A549 (cell line): ENCODE measurements at regions not wholly inside any gene's neighbourhood (a gene's known extent, or its start where the extent isn't known, plus 50 kb on each side); places are given as distances from the start of the nearest gene placed in this dataset.

Source experiments
- ATAC-seq, 2 experiments: fragments of 200-7000 bp in 1 of 2; fragments of >200 bp in 1 of 2; cut with Nextera tagmentation in 1 of 2; cut with Tn5 transposase in 1 of 2; 3 replicates each; pipeline versions ENCODE4 v1.8.0 to v1.9.1; 2018 to 2020; ENCODE audit warnings: mild to moderate bottlenecking in 1 of 2, moderate library complexity in 1 of 2
- CTCF ChIA-PET: fragments of 300-600 bp; sonication (Branson Sonifier 250); formaldehyde crosslinking; extraction: SDS; loops from one replicate; lab custom pipeline; 2021; ENCODE audit warnings: antibody characterized with exemption, inconsistent platforms; lab: Yijun Ruan, JAX
- POLR2A ChIA-PET: fragments of 350-600 bp; formaldehyde crosslinking; extraction: SDS; loops from one replicate; lab custom pipeline; 2021; ENCODE audit warnings: antibody characterized with exemption, inconsistent platforms; lab: Yijun Ruan, JAX
- DNase-seq, 2 experiments: peaks; one replicate each; pipeline versions ENCODE4 v3.0.0 to v3.0.0-alpha.2; 2011 to 2016; ENCODE audit warnings: low read depth in 1 of 2, low spot score in 1 of 2
- FAIRE-seq: peaks from 2 replicates; lab custom pipeline; 2011; peaks lifted over from hg19 to GRCh38; lab: Jason Lieb, UNC
- H3K27ac ChIP-seq, 2 experiments: fragments of >200 bp; sonication (Bioruptor Twin); formaldehyde crosslinking; 3 replicates each; pipeline ENCODE4 v1.5.1; 2016 to 2017
- H3K4me1 ChIP-seq: fragments of >200 bp; sonication (Bioruptor Twin); formaldehyde crosslinking; 3 replicates; pipeline ENCODE4 v1.6.1; 2016
- H3K4me2 ChIP-seq: fragments of >200 bp; sonication (Bioruptor Twin); formaldehyde crosslinking; 3 replicates; pipeline ENCODE4 v1.6.1; 2016
- H3K4me3 ChIP-seq: fragments of >200 bp; sonication (Bioruptor Twin); formaldehyde crosslinking; 3 replicates; pipeline ENCODE4 v1.5.1; 2016
- H3K9me3 ChIP-seq: fragments of >200 bp; sonication (Bioruptor Twin); formaldehyde crosslinking; 3 replicates; pipeline ENCODE4 v1.6.1; 2016
- BHLHE40 ChIP-seq: IDR thresholded peaks from 2 replicates; pipeline ENCODE4 v1.6.1; 2012; ENCODE audit warnings: low read depth, low read length, inconsistent platforms
- CBX8 ChIP-seq: fragments of 200-600 bp; sonication (generic); IDR thresholded peaks from 2 replicates; pipeline ENCODE4 v1.6.1; 2016
- CHD2 ChIP-seq: fragments of 150-350 bp; IDR thresholded peaks from 2 replicates; pipeline ENCODE4 v1.6.1; 2014; ENCODE audit warnings: low read length; ENCODE audit not compliant: partially characterized antibody
- EHF ChIP-seq: fragments of 250-450 bp; sonication (Bioruptor Pico); IDR thresholded peaks from 2 replicates; pipeline ENCODE4 v1.5.0; 2020; ENCODE audit warnings: mild to moderate bottlenecking
- EP300 ChIP-seq, 2 experiments: fragments of >200 bp; sonication (Bioruptor Twin); formaldehyde crosslinking; IDR thresholded peaks; 2 replicates in 1 of 2; 3 replicates in 1 of 2; pipeline ENCODE4 v1.6.1; 2016 to 2017
- ESRRA ChIP-seq: fragments of 150-350 bp; IDR thresholded peaks from 2 replicates; pipeline ENCODE4 v1.6.1; 2014; ENCODE audit warnings: mild to moderate bottlenecking, low read length, borderline replicate concordance
- FOSL2 ChIP-seq, 2 experiments: fragments of 450-650 bp in 1 of 2; fragments of >200 bp in 1 of 2; sonication (Bioruptor Twin) in 1 of 2; formaldehyde crosslinking; IDR thresholded peaks; 2 replicates each; pipeline versions ENCODE4 v1.5.0 to v1.6.1; 2016 to 2020; ENCODE audit warnings: mild to moderate bottlenecking in 1 of 2, moderate library complexity in 1 of 2
- GATA3 ChIP-seq: IDR thresholded peaks from 2 replicates; pipeline ENCODE4 v1.6.1; 2012; ENCODE audit warnings: borderline replicate concordance
- HEYL ChIP-seq: fragments of 250-450 bp; sonication (Bioruptor Pico); IDR thresholded peaks from 2 replicates; pipeline ENCODE4 v1.8.0; 2021; ENCODE audit warnings: mild to moderate bottlenecking, moderate library complexity
- HOXA7 ChIP-seq: fragments of 250-450 bp; sonication (Bioruptor Pico); IDR thresholded peaks from 2 replicates; pipeline ENCODE4 v1.5.0; 2020; ENCODE audit warnings: mild to moderate bottlenecking, moderate library complexity
- JUN ChIP-seq, 2 experiments: fragments of >200 bp; sonication (Bioruptor Twin); formaldehyde crosslinking; IDR thresholded peaks; 2 replicates in 1 of 2; 3 replicates in 1 of 2; pipeline ENCODE4 v1.6.1; 2016 to 2017
- KDM5A ChIP-seq: fragments of 200-600 bp; sonication (generic); IDR thresholded peaks from 2 replicates; pipeline ENCODE4 v1.6.1; 2016; ENCODE audit warnings: antibody characterized with exemption, mild to moderate bottlenecking
- MAFK ChIP-seq: fragments of 450-650 bp; IDR thresholded peaks from 2 replicates; pipeline ENCODE4 v1.6.1; 2014; ENCODE audit not compliant: partially characterized antibody
- MAZ ChIP-seq: fragments of 150-350 bp; IDR thresholded peaks from 2 replicates; pipeline ENCODE4 v1.6.1; 2014; ENCODE audit warnings: antibody characterized with exemption, low read depth, low read length, borderline replicate concordance
- NFE2L2 ChIP-seq: fragments of 150-350 bp; conservative IDR thresholded peaks from 2 replicates; pipeline ENCODE4 v1.6.1; 2014; ENCODE audit warnings: low read length
- POLR2A ChIP-seq: IDR thresholded peaks from 2 replicates; pipeline ENCODE4 v1.6.1; 2012; ENCODE audit warnings: mild to moderate bottlenecking, low read length
- POLR2AphosphoS2 ChIP-seq: conservative IDR thresholded peaks from 2 replicates; pipeline ENCODE4 v1.6.1; 2012; ENCODE audit warnings: low read length, improper control_type of control experiment, inconsistent platforms
- RARB ChIP-seq: fragments of 250-450 bp; sonication (Bioruptor Pico); IDR thresholded peaks from 2 replicates; pipeline ENCODE4 v1.8.0; 2021; ENCODE audit warnings: mild to moderate bottlenecking, moderate library complexity
- RNF2 ChIP-seq: fragments of 200-600 bp; sonication (generic); IDR thresholded peaks from 2 replicates; pipeline ENCODE4 v1.6.1; 2016; ENCODE audit warnings: low read depth, mild to moderate bottlenecking, antibody characterized with exemption, moderate library complexity, borderline replicate concordance
- ZC3H11A ChIP-seq: fragments of 450-650 bp; IDR thresholded peaks from 2 replicates; pipeline ENCODE4 v1.6.1; 2014; ENCODE audit warnings: antibody characterized with exemption, mild to moderate bottlenecking
- ZNF302 ChIP-seq: fragments of 250-450 bp; sonication (Bioruptor Pico); IDR thresholded peaks from 2 replicates; pipeline ENCODE4 v1.9.0; 2021; ENCODE audit warnings: inconsistent platforms, mild to moderate bottlenecking, moderate library complexity
- ZSCAN20 ChIP-seq: fragments of 250-450 bp; sonication (Bioruptor Pico); IDR thresholded peaks from 2 replicates; pipeline ENCODE4 v1.8.0; 2022; ENCODE audit warnings: mild to moderate bottlenecking, moderate library complexity
- WGBS: methylation state at CpG from one replicate; pipeline ENCODE4 v1.1.6; 2017; ENCODE audit errors: missing lambda C conversion rate; 5-methylcytosine and 5-hydroxymethylcytosine counted together
- TF ChIP-seq, protein P1 (sequence below): IDR thresholded peaks from 2 replicates; pipeline ENCODE4 v1.6.1; 2012
- TF ChIP-seq, protein P2 (sequence below): fragments of 150-350 bp; IDR thresholded peaks from 2 replicates; pipeline ENCODE4 v1.6.1; 2014; ENCODE audit warnings: low read depth, mild to moderate bottlenecking, low read length
- TF ChIP-seq, protein P3 (sequence below): fragments of 250-450 bp; sonication (Bioruptor Pico); IDR thresholded peaks from 2 replicates; pipeline ENCODE4 v1.5.0; 2021; ENCODE audit warnings: mild to moderate bottlenecking, moderate library complexity, borderline replicate concordance
- TF ChIP-seq, protein P4 (sequence below): IDR thresholded peaks from 2 replicates; pipeline ENCODE4 v1.6.1; 2012; ENCODE audit warnings: low read depth, borderline replicate concordance
- TF ChIP-seq, protein P5 (sequence below): fragments of >200 bp; sonication (Bioruptor Twin); formaldehyde crosslinking; IDR thresholded peaks from 3 replicates; pipeline ENCODE4 v1.5.1; 2016
- TF ChIP-seq, protein P6 (sequence below): fragments of >200 bp; sonication (Bioruptor Twin); formaldehyde crosslinking; IDR thresholded peaks from 2 replicates; pipeline ENCODE4 v1.6.1; 2016
- TF ChIP-seq, protein P7 (sequence below): fragments of 250-450 bp; sonication (Bioruptor Pico); IDR thresholded peaks from 2 replicates; pipeline ENCODE4 v1.5.0; 2020; ENCODE audit warnings: low read depth, mild to moderate bottlenecking, moderate library complexity

DNA sequence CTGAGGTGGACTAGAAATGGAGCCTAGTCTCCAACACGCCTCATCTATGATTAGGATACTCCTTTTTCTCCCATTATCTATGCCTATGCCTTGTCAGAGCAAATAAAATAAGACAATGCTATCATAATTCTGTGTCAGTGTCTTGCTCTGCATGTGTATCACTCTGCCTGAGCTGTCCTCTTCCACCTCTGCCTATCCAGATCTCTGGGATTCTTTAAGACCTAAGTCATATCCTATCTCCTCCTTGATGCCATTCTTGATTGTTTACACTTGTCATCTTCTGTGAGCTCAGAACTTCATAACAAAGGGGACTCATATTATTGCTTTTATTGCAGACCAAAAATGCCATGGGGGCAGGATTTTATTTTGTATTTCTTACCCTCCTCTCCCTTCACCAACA lies 351.2 kb upstream of the C9orf72 start:
- DNase-seq: no peak
- TF ChIP-seq GATA3: no peak
- TF ChIP-seq JUN (IDR thresholded peaks at IDR 0.05): no peak
- TF ChIP-seq CHD2: no peak
- no peak for TF ChIP-seq HEYL (CRISPR knock-in tag)
- TF ChIP-seq MAZ: no peak
- no peak for TF ChIP-seq EP300 (IDR thresholded peaks at IDR 0.05)
- TF ChIP-seq, protein P1, sequence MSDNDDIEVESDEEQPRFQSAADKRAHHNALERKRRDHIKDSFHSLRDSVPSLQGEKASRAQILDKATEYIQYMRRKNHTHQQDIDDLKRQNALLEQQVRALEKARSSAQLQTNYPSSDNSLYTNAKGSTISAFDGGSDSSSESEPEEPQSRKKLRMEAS: no peak
- TF ChIP-seq FOSL2 (IDR thresholded peaks at IDR 0.05): no peak
- TF ChIP-seq FOSL2 (CRISPR knock-in tag; IDR thresholded peaks at IDR 0.05): no peak
- no peak for TF ChIP-seq EHF (CRISPR knock-in tag)
- TF ChIP-seq RARB (CRISPR knock-in tag): no peak
- no peak for TF ChIP-seq ZC3H11A
- TF ChIP-seq, protein P2, sequence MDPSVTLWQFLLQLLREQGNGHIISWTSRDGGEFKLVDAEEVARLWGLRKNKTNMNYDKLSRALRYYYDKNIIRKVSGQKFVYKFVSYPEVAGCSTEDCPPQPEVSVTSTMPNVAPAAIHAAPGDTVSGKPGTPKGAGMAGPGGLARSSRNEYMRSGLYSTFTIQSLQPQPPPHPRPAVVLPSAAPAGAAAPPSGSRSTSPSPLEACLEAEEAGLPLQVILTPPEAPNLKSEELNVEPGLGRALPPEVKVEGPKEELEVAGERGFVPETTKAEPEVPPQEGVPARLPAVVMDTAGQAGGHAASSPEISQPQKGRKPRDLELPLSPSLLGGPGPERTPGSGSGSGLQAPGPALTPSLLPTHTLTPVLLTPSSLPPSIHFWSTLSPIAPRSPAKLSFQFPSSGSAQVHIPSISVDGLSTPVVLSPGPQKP: no peak
- TF ChIP-seq, protein P3, sequence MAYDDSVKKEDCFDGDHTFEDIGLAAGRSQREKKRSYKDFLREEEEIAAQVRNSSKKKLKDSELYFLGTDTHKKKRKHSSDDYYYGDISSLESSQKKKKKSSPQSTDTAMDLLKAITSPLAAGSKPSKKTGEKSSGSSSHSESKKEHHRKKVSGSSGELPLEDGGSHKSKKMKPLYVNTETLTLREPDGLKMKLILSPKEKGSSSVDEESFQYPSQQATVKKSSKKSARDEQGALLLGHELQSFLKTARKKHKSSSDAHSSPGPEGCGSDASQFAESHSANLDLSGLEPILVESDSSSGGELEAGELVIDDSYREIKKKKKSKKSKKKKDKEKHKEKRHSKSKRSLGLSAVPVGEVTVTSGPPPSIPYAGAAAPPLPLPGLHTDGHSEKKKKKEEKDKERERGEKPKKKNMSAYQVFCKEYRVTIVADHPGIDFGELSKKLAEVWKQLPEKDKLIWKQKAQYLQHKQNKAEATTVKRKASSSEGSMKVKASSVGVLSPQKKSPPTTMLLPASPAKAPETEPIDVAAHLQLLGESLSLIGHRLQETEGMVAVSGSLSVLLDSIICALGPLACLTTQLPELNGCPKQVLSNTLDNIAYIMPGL (CRISPR knock-in tag): no peak
- no peak for TF ChIP-seq RNF2
- TF ChIP-seq HOXA7 (CRISPR knock-in tag): no peak
- TF ChIP-seq NFE2L2: no peak
- TF ChIP-seq, protein P4, sequence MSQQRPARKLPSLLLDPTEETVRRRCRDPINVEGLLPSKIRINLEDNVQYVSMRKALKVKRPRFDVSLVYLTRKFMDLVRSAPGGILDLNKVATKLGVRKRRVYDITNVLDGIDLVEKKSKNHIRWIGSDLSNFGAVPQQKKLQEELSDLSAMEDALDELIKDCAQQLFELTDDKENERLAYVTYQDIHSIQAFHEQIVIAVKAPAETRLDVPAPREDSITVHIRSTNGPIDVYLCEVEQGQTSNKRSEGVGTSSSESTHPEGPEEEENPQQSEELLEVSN: no peak
- no peak for TF ChIP-seq ESRRA
- 0% methylated on average over 1 of the region's 1 CpG for WGBS
- FAIRE-seq: no peak
- Histone ChIP-seq H3K4me1 (no peaks in the 10 kb centered on the region), H3K9me3 (no peaks in the 10 kb centered on the region), H3K27ac (no peak overlapping the region), H3K4me3 (no peak overlapping the region), H3K4me2 (no peak overlapping the region)
- POLR2A ChIA-PET: no interaction called here
- ATAC-seq: no peak
- CTCF ChIA-PET: no interaction called here

DNA sequence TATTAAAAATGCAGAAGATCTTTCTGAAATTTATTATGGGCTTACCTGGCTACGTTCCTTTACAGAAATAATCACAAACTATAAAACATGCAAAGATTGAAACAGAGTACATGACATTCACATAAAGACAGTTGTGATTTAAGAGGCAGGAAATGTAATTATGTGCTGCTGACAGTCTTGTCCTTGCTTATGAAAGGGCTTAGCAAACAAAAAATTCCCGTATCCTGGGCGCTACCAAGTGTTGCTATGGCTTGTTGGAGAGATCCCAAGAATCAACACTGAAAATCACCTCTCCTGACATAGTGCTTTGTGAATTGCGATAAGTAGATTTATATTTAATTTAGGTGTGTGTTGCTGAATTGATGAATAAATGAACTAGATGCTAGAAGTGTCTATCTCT lies 352.5 kb upstream of the C9orf72 start:
- Histone ChIP-seq H3K4me1 (no peaks in the 10 kb centered on the region), H3K27ac (no peak overlapping the region), H3K4me2 (no peak overlapping the region), H3K4me3 (no peak overlapping the region), H3K9me3 (no peaks in the 10 kb centered on the region)
- TF ChIP-seq, protein P5, sequence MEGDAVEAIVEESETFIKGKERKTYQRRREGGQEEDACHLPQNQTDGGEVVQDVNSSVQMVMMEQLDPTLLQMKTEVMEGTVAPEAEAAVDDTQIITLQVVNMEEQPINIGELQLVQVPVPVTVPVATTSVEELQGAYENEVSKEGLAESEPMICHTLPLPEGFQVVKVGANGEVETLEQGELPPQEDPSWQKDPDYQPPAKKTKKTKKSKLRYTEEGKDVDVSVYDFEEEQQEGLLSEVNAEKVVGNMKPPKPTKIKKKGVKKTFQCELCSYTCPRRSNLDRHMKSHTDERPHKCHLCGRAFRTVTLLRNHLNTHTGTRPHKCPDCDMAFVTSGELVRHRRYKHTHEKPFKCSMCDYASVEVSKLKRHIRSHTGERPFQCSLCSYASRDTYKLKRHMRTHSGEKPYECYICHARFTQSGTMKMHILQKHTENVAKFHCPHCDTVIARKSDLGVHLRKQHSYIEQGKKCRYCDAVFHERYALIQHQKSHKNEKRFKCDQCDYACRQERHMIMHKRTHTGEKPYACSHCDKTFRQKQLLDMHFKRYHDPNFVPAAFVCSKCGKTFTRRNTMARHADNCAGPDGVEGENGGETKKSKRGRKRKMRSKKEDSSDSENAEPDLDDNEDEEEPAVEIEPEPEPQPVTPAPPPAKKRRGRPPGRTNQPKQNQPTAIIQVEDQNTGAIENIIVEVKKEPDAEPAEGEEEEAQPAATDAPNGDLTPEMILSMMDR: no peak
- TF ChIP-seq, protein P6, sequence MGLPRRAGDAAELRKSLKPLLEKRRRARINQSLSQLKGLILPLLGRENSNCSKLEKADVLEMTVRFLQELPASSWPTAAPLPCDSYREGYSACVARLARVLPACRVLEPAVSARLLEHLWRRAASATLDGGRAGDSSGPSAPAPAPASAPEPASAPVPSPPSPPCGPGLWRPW: no peak
- TF ChIP-seq, protein P7, sequence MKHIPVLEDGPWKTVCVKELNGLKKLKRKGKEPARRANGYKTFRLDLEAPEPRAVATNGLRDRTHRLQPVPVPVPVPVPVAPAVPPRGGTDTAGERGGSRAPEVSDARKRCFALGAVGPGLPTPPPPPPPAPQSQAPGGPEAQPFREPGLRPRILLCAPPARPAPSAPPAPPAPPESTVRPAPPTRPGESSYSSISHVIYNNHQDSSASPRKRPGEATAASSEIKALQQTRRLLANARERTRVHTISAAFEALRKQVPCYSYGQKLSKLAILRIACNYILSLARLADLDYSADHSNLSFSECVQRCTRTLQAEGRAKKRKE (CRISPR knock-in tag): no peak
- TF ChIP-seq BHLHE40: no peak
- TF ChIP-seq ZSCAN20 (CRISPR knock-in tag): no peak
- no peak for TF ChIP-seq NFE2L2
- no peak for TF ChIP-seq CBX8
- TF ChIP-seq JUN (IDR thresholded peaks at IDR 0.05): no peak
- TF ChIP-seq, protein P1: no peak
- no peak for TF ChIP-seq GATA3
- TF ChIP-seq HEYL (CRISPR knock-in tag): no peak
- TF ChIP-seq ESRRA: no peak
- TF ChIP-seq KDM5A: no peak
- TF ChIP-seq MAFK: no peak
- TF ChIP-seq ZNF302 (CRISPR knock-in tag): no peak
- no peak for TF ChIP-seq POLR2AphosphoS2
- no peak for TF ChIP-seq POLR2A
- FAIRE-seq (no peak), ATAC-seq (no peak), DNase-seq (no peak)
- ChIA-PET CTCF (no interaction called here), POLR2A (no interaction called here)
- WGBS: 2% methylated on average over 4 of the region's 4 CpGs
